Right hindlimb (tissue), 1 donor: ENCODE measurements at regions not wholly inside any gene's neighbourhood (a gene's known extent, or its start where the extent isn't known, plus 50 kb on each side); places are given as distances from the start of the nearest gene placed in this dataset.
"Not testable (repeated sequence)": the region's sequence is repeated elsewhere in the genome, so short reads cannot be mapped to it uniquely, and the experiment has no call there.

ENCODE experiments used
- DNase-seq: peaks from one replicate; pipeline ENCODE4 v3.0.0-alpha.2; 2018

- DNase-seq: not testable (repeated sequence)
These were observed 1199.4 kb downstream of the EPHA7 start for GRCh38 chr6:92219987-92220386.

- DNase-seq: no peak
These were observed 1202.6 kb downstream of the EPHA7 start for GRCh38 chr6:92216717-92217116.

GRCh38 chr6:92201618-92202017 is 1217.7 kb downstream of the EPHA7 start:
- DNase-seq: no peak

GRCh38 chr6:92196325-92196724 is 1223.0 kb downstream of the EPHA7 start:
- DNase-seq: no peak

GRCh38 chr6:92195796-92196195 is 1223.6 kb downstream of the EPHA7 start:
- DNase-seq: no peak

- no peak for DNase-seq
These were observed 1231.3 kb downstream of the EPHA7 start for GRCh38 chr6:92188016-92188415.

- DNase-seq: no peak
These were observed 1234.4 kb downstream of the EPHA7 start for GRCh38 chr6:92184933-92185332.

- DNase-seq: no peak
These were observed 1238.0 kb downstream of the EPHA7 start for GRCh38 chr6:92181347-92181746.

GRCh38 chr6:92180090-92180489 is 1239.3 kb downstream of the EPHA7 start:
- no peak for DNase-seq

GRCh38 chr6:92176666-92177065 is 1242.7 kb downstream of the EPHA7 start:
- no peak for DNase-seq

GRCh38 chr6:92174398-92175073 is 1244.8 kb downstream of the EPHA7 start:
- no peak for DNase-seq

GRCh38 chr6:92169506-92169905 is 1249.9 kb downstream of the EPHA7 start:
- no peak for DNase-seq

- DNase-seq: no peak
These were observed 1252.7 kb downstream of the EPHA7 start for GRCh38 chr6:92166666-92167065.

- no peak for DNase-seq
These were observed 1257.4 kb downstream of the EPHA7 start for GRCh38 chr6:92161953-92162352.

GRCh38 chr6:92160226-92160625 is 1259.1 kb downstream of the EPHA7 start:
- DNase-seq: no peak

GRCh38 chr6:92159046-92159445 is 1260.3 kb downstream of the EPHA7 start:
- no peak for DNase-seq

- no peak for DNase-seq
These were observed 1268.8 kb downstream of the EPHA7 start for GRCh38 chr6:92150553-92150952.

- DNase-seq: no peak
These were observed 1272.1 kb downstream of the EPHA7 start for GRCh38 chr6:92147246-92147645.

GRCh38 chr6:92139601-92140000 is 1279.8 kb downstream of the EPHA7 start:
- no peak for DNase-seq

- no peak for DNase-seq
These were observed 1286.4 kb downstream of the EPHA7 start for GRCh38 chr6:92132957-92133356.

- no peak for DNase-seq
These were observed 1286.9 kb downstream of the EPHA7 start for GRCh38 chr6:92132457-92132856.

GRCh38 chr6:92130944-92131343 is 1288.4 kb downstream of the EPHA7 start:
- DNase-seq: no peak

- no peak for DNase-seq
These were observed 1292.4 kb downstream of the EPHA7 start for GRCh38 chr6:92126983-92127382.

- DNase-seq: no peak
These were observed 1293.3 kb downstream of the EPHA7 start for GRCh38 chr6:92126088-92126487.

- no peak for DNase-seq
These were observed 1293.7 kb downstream of the EPHA7 start for GRCh38 chr6:92125681-92126080.
